ENCODE measurements at regions not wholly inside any gene's neighbourhood (a gene's known extent, or its start where the extent isn't known, plus 50 kb on each side); places are given as distances from the start of the nearest gene placed in this dataset.

- TF ChIP-seq HDAC2 (IDR thresholded peaks at IDR 0.05; ENCODE audit: borderline replicate concordance in 1 of 2, low read depth in 2 of 2, low read length in 2 of 2) (no peak), POLR2AphosphoS5 (IDR thresholded peaks at IDR 0.05; ENCODE audit: low read depth, low read length) (no peak), RFX5 (IDR thresholded peaks at IDR 0.05; ENCODE audit: borderline replicate concordance, low read depth, low read length) (no peak), TAF1 (IDR thresholded peaks at IDR 0.05; ENCODE audit: low read depth, low read length) (no peak)
Measured at GRCh38 chr7:69335331-69335730, 262.9 kb upstream of the AUTS2 start (continued).

Measured in H1 (cell line).